ENCODE measurements at regions not wholly inside any gene's neighbourhood (a gene's known extent, or its start where the extent isn't known, plus 50 kb on each side); places are given as distances from the start of the nearest gene placed in this dataset.

DNA sequence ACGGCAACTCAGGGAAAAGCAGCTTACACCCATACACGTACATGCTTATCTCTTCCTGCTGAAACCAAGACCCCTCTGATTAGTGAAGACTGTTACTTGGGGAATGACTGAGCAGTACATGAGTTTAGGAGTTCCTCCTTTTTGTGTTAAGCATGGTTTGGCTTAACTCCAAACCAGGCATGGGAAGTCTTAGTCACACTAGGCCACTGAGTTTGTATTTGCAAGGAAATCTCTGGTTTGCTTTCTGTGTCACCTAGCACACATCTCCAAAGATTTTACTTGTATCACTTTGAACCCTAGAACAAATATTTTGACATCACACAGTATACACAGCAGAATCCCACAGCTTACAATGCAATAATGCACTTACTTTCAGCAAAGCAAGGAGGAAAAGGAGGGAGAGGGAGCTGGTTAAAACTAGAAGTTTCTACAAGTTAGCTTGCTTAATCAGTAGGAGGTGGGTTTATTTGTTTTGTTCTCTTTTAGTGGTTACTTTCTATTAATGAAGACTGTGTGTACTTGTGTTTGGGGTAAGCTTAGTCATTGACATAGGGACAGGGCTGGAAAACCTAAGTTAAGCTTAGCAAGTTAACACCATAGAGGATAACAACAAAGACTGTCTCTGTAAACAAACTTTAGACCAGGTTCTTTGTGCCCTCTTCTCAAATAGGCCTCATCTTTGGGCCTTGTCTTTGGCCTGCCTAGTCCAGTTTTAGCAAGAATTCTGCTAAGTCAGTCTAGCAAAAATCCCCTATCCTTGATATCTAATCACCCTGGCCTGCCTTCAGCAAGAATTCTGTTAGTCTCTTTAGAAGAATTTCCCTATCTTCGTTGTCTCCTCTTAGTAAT lies 219.4 kb downstream of the MREG start:
- no peak overlapping the region for H3K4me2 ChIP-seq (ENCODE audit: insufficient read depth, low read length)
- H3K27me3 ChIP-seq (ENCODE audit: insufficient read depth, low read length), result no peaks in the 10 kb centered on the region
- no peaks in the 10 kb centered on the region for H4K20me1 ChIP-seq (ENCODE audit: insufficient read depth, low read length)
- DNase-seq (ENCODE audit: insufficient read length, low spot score, missing footprints), result peak; percentile 51
- H2AFZ ChIP-seq (ENCODE audit: low read length), result peak overlapping the region; percentile 33
- H3K9me3 ChIP-seq (ENCODE audit: low read depth, low read length), result no peaks in the 10 kb centered on the region
- peaks cover 41% of the 10 kb centered on the region for H3K4me1 ChIP-seq (ENCODE audit: insufficient read depth, low read length)
- H3K27ac ChIP-seq (ENCODE audit: low read depth, low read length), result peak overlapping the region; percentile 95
- H3K36me3 ChIP-seq (ENCODE audit: insufficient read depth, low read length), result no peaks in the 10 kb centered on the region
- no peaks in the 10 kb centered on the region for H3K79me2 ChIP-seq (ENCODE audit: insufficient read depth, low read length)
- no peak overlapping the region for H3K4me3 ChIP-seq (ENCODE audit: insufficient read depth, low read length)
- TF ChIP-seq, protein P1, sequence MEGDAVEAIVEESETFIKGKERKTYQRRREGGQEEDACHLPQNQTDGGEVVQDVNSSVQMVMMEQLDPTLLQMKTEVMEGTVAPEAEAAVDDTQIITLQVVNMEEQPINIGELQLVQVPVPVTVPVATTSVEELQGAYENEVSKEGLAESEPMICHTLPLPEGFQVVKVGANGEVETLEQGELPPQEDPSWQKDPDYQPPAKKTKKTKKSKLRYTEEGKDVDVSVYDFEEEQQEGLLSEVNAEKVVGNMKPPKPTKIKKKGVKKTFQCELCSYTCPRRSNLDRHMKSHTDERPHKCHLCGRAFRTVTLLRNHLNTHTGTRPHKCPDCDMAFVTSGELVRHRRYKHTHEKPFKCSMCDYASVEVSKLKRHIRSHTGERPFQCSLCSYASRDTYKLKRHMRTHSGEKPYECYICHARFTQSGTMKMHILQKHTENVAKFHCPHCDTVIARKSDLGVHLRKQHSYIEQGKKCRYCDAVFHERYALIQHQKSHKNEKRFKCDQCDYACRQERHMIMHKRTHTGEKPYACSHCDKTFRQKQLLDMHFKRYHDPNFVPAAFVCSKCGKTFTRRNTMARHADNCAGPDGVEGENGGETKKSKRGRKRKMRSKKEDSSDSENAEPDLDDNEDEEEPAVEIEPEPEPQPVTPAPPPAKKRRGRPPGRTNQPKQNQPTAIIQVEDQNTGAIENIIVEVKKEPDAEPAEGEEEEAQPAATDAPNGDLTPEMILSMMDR (IDR thresholded peaks at IDR 0.05; ENCODE audit: extremely low read depth, low read depth, low read length), result no peak

DNA sequence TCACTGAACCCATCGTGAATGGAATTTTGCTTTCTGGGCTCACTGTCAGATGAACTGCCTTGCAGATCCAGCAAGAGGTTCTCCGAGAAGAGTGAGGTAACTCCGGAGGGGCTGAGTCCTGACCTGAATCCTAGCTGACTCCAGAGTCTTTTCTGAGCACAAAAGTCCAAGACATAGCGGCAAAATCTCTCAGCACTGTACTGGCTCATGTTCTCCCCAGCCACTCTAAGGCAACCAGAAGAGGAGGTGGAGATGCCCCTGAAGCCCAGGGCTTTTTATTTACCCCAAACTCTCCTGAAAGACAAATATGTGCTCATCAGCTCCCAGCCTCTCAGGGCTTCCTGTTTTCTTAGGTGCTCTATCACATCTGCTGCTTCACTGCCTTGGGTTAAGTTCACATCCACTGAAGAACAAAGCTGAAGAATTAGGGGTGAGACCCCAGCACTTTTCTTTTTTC lies 221.8 kb downstream of the MREG start:
- H3K27me3 ChIP-seq (ENCODE audit: insufficient read depth, low read length), result no peaks in the 10 kb centered on the region
- DNase-seq (ENCODE audit: insufficient read length, low spot score, missing footprints), result no peak

DNA sequence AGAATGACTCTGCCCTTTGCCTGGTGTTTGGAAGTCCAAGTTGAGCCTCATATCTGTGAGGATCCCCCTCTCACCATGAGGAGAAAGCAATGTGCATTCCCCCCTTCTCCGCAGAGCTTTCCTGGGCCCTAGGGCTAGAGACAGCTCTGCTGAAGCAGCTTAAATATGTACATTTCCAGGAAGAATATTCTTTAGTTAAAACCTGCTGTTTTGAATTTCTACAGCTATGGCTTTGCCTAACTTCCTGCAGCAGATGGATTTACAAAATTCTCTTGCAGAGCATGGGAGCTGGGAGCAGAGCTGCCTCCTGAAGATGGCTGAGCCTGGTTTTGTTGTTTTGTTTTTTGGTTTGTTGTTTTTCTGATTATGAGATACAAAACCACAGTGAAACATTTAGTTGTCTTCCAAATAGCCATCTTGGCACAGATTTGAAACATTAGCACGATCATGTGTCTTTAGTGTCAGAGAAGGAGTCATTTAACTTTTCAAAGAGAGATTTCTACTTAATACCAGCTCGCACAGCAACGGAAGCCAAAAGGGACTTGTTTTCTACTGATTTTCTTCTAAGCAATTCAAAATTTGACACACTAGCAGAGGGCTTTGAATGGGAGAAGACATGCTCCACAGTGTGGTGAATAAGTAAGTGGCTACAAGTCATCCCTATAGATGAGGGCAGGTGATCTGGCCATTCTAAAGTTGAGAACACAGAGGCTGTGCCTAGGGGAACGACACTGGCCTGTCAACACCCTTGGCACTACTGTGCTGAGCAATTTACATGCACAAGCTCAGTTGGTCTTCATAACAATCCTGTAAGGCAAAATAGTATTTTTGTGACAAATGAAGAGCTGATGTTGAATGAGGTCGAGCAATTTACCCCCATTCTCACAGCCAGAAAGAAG lies 222.6 kb downstream of the MREG start:
- Histone ChIP-seq H3K4me2 (ENCODE audit: insufficient read depth, low read length) (no peak overlapping the region), H3K79me2 (ENCODE audit: insufficient read depth, low read length) (no peaks in the 10 kb centered on the region), H3K36me3 (ENCODE audit: insufficient read depth, low read length) (no peaks in the 10 kb centered on the region), H3K9me3 (ENCODE audit: low read depth, low read length) (no peaks in the 10 kb centered on the region), H3K4me1 (ENCODE audit: insufficient read depth, low read length) (peaks cover 35% of the 10 kb centered on the region), H4K20me1 (ENCODE audit: insufficient read depth, low read length) (no peaks in the 10 kb centered on the region), H2AFZ (ENCODE audit: low read length) (no peak overlapping the region), H3K4me3 (ENCODE audit: insufficient read depth, low read length) (no peak overlapping the region), H3K27me3 (ENCODE audit: insufficient read depth, low read length) (no peaks in the 10 kb centered on the region), H3K27ac (ENCODE audit: low read depth, low read length) (no peak overlapping the region)
- no peak for DNase-seq (ENCODE audit: insufficient read length, low spot score, missing footprints)
- TF ChIP-seq, protein P1 (IDR thresholded peaks at IDR 0.05; ENCODE audit: extremely low read depth, low read depth, low read length), result no peak

More for the DNA sequence above, 221.8 kb downstream of the MREG start:
- no peaks in the 10 kb centered on the region for H3K9me3 ChIP-seq (ENCODE audit: low read depth, low read length)
- H3K4me2 ChIP-seq (ENCODE audit: insufficient read depth, low read length), result no peak overlapping the region
- H3K4me3 ChIP-seq (ENCODE audit: insufficient read depth, low read length), result no peak overlapping the region
- no peak overlapping the region for H2AFZ ChIP-seq (ENCODE audit: low read length)
- H3K27ac ChIP-seq (ENCODE audit: low read depth, low read length), result no peak overlapping the region
- H4K20me1 ChIP-seq (ENCODE audit: insufficient read depth, low read length), result no peaks in the 10 kb centered on the region
- peaks cover 38% of the 10 kb centered on the region for H3K4me1 ChIP-seq (ENCODE audit: insufficient read depth, low read length)
- H3K79me2 ChIP-seq (ENCODE audit: insufficient read depth, low read length), result no peaks in the 10 kb centered on the region
- no peaks in the 10 kb centered on the region for H3K36me3 ChIP-seq (ENCODE audit: insufficient read depth, low read length)
- TF ChIP-seq, protein P1 (IDR thresholded peaks at IDR 0.05; ENCODE audit: extremely low read depth, low read depth, low read length), result no peak

Data from osteoblast (primary cell).